ENCODE measurements at regions not wholly inside any gene's neighbourhood (a gene's known extent, or its start where the extent isn't known, plus 50 kb on each side); places are given as distances from the start of the nearest gene placed in this dataset.
"Not testable (repeated sequence)": the region's sequence is repeated elsewhere in the genome, so short reads cannot be mapped to it uniquely, and the experiment has no call there.

DNA sequence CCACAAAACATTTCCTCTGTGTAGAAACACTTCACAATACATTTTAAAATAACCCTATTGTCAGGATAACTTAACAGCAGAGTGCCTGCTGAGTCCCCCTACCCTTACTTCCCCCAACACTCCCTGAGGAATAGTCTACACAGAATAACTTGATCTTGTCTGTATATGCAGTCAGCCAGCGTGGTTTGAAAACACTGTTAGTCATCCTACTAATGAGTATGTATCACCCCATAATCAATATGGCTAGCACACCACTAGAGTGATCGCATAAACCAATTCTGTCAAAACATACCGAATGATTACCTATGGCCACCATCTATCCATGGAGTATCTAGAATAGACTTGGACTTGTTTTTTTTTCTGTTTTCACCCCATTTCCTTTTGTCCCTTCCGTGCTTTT is 152.7 kb upstream of the NECTIN3 start:
- DNase-seq: no peak

DNA sequence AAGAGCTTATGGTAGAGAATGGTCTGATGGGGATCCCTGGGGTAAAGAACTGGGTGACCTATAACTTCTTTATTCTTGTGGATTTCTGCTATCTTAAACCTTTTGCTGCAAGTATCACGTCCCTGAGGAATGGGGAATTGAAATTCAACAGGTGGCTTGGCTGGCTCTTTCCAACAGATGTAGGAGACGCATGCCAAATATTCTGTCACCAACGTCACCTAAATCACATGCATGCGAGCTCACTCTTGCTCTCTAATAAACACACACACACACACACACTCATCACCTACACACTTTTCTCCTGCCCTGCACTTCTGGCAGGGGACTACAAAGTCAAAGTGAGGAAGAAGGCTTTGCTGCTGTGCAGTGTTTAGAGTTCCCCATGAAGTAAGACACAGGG is 145.8 kb upstream of the NECTIN3 start:
- DNase-seq: no peak

DNA sequence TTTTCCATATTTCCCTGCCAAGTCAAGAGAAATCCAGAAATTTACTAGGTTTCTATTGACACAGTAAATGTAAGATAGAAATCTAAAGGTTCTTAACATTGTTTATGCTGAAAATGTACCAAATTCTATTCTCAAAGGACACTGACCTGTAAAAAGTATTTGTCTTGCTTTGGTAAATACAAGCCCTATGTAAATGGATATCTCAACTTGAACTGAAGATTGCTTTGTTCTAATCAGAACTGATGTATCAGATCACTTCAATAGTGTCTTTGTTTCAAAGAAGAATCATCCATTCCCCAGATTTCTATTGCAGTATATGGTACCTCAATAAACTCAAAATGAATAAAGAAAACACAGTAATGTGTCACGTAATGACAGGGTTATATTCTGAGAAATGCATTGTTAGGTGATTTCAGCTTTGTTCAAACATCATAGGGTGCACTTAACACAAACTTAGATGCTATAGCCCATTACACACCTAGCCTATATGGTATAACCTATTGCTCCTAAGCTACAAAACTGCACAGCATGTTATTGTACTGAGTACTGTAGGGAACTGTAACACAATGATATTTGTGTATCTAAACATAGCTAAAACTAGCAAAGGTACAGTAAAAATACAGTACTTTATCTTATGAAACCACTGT is 143.5 kb upstream of the NECTIN3 start:
- no peak for DNase-seq

DNA sequence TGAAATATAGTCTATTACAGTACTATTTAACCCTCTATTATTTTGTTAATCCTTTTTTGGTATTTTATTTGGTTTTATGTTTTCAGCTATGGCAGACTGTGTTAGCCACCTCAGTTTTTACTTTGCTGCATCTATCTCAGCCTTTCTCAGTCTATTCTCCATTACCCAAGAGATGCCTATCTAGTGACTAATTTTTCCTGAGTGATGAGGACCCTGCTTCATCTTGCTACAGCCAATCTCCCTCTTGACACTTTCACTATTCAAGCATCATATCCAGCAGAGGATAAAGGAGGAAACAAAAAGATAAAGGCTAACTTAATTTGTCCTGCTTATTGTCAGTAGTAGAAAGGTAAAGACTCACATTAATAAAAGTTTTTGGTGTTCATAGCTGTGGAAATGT is 141.8 kb upstream of the NECTIN3 start:
- DNase-seq: no peak

DNA sequence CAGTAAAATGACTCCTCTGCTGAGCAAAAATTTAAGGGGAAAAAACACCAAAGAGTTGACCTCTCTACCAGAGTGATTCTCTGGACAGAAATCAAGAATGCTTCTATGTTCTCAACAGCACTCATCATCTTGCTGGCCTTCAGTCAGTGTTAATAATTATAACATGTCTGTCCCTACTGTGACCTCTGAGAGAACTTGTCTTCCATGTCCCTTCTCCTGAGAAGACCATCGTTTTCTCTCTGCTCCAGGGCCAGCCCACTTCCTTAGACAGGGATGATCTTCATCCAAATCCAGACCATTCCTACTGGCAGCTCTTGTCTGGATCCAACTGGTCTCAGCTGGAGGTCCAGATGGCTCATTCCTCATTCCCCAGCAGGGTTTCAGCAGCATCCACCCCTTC is 139.0 kb upstream of the NECTIN3 start:
- no peak for DNase-seq

DNA sequence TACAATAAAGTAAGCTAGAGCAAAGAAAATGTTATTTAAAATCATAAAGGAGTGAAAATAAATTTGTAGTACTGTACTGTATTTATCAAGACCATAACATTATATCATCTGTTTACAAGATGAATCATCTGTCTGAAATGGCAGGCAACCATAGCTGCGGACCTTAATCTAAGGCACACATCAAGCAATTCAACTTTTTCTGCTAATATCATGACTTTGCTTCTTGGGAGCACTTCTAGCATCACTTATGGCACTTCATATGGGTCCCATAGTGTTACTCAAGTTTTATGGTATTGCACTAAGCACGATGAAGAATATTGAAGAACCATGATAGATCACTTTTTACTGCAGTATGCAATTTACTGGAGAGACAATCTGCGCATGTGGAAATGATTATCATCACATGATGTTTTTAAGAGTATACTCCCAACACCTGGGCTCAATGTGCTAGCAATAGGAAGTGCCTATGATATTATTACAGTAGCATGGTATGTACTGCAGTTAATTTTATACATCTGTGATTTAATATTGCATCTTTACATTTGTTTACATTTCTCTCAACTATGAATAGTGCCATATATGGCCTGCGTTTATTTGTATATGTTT is 137.7 kb upstream of the NECTIN3 start:
- no peak for DNase-seq

DNA sequence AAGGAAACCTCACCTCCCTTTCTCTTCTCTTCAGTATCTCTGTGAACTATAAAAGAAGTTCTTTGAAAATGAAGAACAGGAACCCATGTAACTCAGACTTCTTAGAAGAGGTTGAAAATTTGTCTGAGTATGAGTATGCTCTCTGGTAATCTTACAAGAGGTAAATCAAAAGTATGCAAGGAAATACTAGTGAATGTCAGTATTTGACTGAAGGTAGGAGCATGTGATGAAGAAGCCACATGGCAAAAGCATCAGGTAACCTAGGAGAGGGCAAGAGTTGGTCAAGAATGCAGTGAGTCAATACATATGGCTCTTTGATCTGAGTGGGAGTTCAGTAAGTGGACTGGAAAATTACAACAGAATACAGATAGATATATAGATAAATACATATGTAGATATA is 133.0 kb upstream of the NECTIN3 start:
- no peak for DNase-seq

DNA sequence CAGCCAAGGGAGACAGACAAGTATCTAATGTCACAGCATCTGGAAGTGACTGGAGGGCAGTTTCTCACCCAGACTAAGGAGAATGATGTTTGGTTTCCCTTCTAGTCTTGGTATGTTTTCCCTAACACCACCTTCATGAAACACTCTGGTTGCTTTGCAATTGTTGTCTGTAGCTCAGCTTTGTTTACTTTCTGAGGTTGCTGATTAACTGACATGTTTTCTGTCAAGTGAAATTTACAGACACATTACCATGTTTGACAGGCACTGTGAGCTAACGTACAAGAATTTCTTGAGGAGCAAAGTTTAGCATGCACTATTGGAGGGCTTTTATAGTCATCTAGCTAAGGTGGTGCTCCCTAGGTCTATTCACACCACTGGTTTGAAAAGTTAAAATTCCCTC is 131.6 kb upstream of the NECTIN3 start:
- no peak for DNase-seq

DNA sequence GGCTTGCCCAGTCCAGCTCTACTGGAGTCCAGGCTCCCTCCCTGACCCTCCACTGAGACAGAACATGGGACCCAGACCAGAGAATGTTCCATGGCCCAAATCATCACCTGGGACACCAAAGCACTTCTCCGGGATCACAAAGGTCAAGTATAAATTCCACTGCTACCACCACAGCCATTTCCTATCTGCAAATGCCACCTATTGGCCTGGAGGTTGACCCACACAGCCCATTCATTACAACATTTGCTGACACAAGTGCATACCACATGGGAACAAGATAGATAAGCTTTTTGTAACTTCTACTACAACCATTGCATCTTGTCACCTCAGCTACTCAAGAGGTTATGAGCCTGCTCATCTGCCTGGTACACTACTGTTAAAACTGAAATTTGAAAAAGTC is 126.8 kb upstream of the NECTIN3 start:
- DNase-seq: no peak

DNA sequence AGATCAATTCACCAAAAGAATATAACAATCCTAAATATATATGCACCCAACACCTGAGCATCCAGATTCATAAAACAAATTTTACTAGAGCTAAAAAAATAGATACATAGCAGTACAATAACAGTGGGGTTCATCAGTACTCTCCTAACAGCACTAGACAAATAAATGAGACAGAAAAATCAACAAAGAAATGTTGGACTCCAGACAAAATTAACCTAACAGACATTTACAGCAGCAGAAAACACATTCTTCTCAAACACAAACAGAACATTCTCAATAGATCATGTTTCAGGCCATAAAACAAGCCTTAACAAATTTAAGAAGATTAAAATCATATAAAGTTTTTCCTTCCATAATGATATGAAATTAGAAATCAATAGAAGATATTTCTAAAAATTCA is 124.8 kb upstream of the NECTIN3 start:
- DNase-seq: no peak

DNA sequence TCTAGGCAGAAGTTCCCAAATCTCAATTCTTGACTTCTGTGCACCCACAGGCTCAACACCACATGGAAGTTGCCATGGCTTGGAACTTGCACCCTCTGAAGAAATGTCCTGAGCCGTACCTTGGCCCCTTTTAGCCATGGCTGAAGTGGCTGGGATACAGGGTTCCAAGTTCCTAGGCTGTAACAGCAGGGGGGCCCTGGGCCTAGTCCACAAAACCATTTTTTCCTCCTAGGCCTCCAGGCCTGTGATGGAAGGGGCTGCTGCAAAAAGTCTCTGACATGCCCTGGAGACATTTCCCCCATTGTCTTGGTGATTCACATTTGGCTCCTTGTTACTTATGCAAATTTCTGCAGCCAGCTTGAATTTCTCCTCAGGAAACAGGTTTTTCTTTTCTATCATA is 122.4 kb upstream of the NECTIN3 start:
- DNase-seq: not testable (repeated sequence)

DNA sequence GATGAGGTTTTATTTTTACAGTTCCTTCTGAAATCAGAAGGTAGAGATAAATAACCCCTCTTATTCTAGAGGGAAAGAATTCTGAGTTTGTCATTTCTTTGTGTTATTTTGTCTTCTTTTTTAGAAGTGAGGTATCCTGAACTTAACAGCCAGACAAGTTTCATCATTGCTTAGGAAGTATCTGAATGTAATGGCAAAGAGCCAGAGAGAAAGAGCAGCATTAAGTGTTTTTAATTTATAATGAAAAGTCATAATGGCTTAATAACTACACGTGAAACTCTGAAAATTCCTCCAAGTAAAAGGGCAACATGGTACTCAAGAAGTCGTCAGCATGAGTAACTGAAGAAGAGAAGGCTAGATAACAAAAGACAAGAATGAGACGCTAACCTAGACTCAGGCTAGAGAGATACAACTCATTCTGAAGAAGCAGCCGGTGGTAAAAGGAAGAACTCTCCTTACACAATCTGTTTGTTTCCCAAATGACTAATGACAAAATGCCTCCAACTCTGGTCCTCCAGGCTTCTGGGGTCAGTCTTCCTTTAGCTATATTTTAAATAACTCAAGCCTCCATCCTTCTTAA is 116.2 kb upstream of the NECTIN3 start:
- no peak for DNase-seq

DNA sequence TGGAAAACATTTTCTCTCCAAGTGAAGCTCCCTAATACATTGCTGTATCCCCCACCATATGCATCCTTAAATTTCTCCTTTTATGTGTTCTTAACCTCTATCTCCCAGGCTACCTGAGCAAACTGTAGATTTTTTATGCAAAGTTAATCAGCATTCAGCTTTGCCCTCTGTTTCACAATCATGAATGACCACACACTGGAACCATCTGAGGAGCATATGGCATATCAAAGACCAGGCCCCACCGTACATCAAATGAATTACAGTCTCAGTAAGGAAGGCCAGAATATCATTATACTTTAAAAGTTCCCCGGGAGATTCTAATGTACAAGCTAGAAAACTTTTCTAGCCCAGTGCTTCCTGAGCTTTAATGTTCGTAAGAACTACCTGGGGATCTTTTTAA is 115.5 kb upstream of the NECTIN3 start:
- DNase-seq: no peak

DNA sequence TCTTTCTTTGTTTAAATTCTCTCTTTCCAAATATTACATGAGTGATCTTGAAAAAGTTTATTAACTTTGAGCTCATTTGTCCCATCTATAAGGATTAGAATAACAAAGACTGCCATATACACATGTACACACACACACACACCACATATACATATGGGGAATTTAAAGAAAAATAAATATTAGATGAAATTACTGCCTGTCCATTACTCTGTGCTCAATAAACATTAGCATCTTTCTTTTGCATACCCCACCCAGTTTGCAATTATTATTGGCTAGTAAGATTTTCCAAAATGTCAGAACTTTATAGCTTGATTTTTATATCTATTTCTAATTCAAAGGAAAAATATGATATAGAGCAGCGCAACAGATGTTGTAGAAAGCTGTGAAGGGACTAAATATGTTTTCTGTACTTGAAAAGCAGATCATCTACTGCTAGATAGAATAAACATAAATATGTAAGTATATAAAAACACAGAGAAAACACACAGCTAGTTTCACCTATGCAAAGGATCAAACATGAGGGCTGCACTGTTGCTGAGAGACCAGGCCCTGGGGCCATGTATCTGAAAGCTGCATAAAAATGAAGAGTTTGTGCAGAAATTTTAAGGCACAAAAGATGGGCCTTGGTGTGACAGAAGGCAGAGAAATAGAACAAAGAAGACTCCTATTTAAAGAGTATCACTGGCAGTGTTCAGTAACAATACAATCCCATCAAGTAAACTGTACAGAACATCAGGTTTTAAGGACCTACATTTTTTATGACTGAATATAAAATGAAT is 114.2 kb upstream of the NECTIN3 start:
- no peak for DNase-seq

DNA sequence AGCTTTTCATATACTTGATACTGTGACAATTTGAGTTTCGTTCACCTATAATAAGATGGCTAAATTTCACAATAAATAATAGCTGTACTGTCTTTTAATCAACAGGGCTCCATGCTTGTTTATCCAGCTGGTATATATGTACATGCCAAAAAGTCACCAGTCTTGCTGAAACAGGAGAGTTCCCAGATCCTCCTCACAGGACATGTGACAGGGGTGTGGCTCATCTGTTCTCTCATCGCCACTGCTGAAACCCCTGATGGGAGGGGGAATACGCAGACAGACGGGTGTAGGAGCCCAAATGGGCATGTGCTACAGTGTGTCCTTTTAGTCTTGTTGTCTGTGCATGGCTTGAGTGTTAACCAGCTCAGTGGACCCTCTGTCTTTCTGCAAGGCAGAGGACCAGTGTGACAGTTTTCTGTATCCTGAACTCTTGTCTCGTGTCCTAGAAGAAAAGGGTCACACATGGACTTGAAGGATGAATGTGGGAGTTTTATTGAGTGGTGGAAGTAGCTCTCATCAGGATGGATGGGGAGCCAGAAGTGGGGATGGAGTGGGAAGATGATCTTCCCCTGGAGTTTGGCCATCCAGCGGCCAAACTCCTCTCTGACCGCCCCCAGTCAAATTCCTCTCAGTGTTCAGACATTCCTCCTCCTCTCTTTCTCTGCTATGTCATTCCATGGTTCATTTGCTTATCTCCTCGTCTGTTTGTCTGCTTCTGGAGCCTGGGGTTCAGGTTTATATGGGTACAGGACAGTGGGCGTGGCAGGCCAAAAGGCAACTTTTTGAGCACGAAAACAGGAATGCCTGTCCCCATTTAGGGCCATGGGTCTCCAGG is 113.1 kb upstream of the NECTIN3 start:
- no peak for DNase-seq

DNA sequence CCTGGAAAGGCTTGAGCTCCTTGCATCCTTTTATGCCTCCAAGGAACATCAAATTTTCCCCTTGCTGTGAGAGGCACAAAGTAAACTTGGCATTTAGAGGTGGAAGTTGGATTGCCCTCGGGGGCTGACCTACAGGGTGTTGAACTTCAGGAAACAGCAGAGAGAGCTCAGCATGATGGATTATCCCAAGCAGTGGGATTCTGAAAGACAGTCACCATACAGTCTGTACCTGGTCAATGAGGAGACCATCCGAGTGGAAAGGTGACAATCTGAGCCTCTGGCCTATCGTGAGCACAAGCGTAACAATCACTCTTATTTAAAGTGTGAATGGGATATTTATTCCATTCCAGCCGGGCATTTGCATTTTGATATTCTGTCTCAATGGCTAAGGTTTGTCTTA is 105.6 kb upstream of the NECTIN3 start:
- DNase-seq: no peak

DNA sequence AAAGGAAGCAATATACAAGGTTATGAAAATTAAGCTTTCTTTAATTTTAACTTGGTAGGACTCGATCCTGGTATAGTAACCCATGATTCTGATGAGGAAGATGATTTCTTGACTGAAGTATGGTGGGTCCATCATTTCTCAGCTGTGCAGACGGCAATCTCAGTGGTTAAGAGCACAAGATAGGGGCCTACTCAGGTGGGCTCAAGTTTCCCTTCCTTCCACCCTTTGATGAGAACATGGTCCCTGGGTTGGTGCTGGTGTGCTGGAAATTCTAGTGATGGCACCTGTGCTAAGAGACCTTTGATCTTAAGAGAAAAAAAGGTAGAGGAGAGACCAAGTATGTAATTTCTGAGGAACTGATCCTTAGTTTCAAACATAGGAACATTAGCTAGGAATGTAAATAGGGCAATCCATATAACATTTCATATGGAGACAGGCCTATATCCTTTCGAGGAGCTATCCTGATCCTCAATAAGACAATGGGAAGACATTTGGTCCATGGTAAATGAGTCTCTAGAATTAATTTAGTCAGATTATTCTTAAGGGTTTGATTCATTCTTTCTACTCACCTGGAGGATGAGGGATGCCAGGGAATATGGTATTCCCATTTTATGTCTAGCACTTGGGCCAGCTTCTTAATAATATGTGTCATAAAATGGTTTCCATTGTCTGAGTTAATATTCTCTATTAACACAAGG is 104.5 kb upstream of the NECTIN3 start:
- no peak for DNase-seq

DNA sequence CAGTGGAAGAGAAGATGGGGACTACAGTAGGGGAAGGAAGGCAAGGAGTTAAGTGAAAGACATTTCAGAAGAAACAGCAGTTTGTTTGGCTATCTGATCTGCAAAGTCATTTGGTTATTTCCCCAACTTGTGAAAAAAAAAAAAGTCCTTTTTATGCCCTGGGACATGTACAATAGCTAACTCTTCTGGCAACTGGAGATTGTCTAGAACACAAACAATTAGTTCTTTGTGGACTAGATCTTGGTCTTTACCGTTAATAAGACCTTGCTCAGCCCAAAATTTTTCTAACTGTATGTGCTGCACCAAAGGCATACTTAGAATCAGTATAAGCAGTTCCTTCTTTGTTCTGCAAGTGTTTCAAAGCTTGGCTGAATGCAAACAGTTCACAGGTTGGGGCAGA is 103.5 kb upstream of the NECTIN3 start:
- DNase-seq: no peak

DNA sequence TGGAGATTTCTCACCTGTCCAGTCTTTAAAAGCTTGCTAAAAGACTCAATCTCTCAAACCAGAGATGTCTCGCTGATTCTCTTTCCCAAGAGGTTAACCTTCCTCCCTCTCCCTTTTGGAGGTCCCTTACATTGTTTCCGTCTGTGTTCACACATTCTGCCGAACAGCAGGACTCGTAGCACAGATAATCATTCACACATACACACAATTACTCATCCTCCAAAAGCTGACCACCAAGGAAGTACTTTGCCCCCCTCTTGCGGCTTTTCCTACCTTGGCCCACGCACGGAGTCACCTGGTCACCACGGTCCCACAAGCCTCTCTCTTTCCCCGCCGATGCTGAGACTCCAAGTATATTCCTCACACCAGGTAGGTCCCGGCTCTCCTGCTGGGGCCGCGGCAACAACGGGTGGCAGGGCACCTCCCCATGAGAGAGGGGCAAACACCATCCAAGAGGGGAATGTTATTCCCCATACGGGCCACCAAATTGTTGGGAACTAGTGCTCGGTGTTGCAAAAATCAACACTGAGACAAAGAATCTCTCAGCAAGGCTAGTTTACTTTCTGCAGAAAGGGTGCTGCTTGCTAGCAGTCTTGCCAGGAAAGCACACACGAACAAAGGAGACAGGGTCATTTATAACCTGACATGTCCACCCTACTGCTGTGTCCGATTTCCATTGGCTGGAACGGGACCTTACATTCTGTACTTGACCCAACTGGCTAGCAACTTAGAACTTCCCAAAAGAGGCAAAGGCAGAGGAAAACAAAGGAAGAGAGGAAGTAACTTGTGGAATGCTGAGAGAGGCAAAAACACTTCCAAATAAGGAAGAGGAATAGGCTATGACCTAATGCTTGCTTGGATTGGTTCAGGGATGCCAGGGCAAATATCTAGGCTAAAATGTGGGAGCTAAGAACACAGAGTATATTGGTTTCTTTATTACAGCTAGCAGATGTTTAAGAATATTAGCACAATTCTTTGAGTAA is 102.1 kb upstream of the NECTIN3 start:
- DNase-seq: no peak

DNA sequence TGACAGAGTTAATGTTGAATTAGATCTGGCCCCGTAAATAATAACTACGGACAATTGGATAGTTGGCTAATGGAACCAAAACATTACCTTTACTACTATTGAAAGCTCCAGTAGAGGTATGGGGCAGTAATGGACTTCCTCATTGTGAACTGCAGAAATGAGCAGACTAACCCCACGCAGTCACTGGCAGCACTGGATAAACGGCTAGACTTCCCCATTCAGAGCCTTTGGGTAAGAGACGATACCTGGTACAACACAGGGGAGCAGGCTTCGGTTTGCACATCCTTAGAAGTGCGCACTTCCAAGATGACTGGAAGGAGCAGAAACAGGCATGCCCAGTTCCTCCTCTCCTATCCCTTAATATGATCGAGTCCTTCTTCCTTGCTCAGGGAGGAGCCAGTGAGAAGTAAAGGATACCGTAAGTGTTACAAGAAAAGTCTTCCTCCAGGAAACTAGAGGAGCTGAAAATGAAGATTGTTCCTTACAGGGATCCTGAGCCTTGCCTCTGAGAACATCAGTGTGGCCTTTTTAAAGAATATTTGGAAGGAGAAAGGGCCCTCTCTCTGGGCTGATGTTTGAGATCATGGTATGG is 100.5 kb upstream of the NECTIN3 start:
- DNase-seq: no peak

Measured in suppressor macrophage treated with lipopolysaccharide for 1 hour (primary cell).